ENCODE measurements at regions not wholly inside any gene's neighbourhood (a gene's known extent, or its start where the extent isn't known, plus 50 kb on each side); places are given as distances from the start of the nearest gene placed in this dataset.

DNA sequence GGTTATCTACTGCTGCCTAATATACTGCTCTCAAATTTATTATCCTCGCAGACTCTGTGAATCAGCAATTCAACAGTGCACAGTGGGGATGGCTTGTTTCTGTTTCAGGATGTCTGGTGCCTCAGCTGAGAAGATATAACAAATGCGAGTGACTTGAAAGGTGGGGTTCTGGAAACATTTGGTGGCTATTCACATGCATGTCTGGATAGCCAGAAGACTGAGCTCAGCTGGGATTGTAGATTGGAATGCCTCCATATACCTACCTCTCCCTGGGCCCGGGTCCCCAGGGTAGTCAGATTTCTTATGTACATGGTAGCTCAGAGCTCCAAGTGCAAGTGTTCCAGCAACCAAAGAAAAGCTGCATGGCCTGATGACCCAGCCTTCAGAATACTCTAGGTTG, 176.3 kb downstream of the IER5 start:
- TF ChIP-seq TAF1 (IDR thresholded peaks at IDR 0.05; ENCODE audit: low read depth, low read length) (no peak), POLR2AphosphoS5 (IDR thresholded peaks at IDR 0.05; ENCODE audit: low read depth, low read length) (no peak), SPI1 (IDR thresholded peaks at IDR 0.05; ENCODE audit: low read depth, low read length) (no peak), POLR2A (IDR thresholded peaks at IDR 0.05; ENCODE audit: low read depth, low read length) (no peak)

Measured in GM12891 (cell line).